SK-N-SH treated with all-trans-retinoic acid at 6 μM for 48 hours (cell line): ENCODE measurements at regions not wholly inside any gene's neighbourhood (a gene's known extent, or its start where the extent isn't known, plus 50 kb on each side); places are given as distances from the start of the nearest gene placed in this dataset.
A peak's percentile ranks its signal among the peaks of the same experiment; 100 is the strongest.

Experiments used
- ATAC-seq: fragments of 200-7000 bp; cut with Tn5 transposase; 3 replicates; pipeline ENCODE4 v1.9.1; 2020; ENCODE audit warnings: mild to moderate bottlenecking, moderate library complexity
- ARNTL ChIP-seq: fragments of 450-650 bp; formaldehyde crosslinking; IDR thresholded peaks from 2 replicates; pipeline ENCODE4 v1.5.0; 2020; ENCODE audit warnings: low read depth, mild to moderate bottlenecking, moderate library complexity, borderline replicate concordance
- CREB5 ChIP-seq: fragments of 250-450 bp; sonication (Bioruptor Pico); IDR thresholded peaks from 2 replicates; pipeline ENCODE4 v1.5.1; 2020; ENCODE audit warnings: low read depth, mild to moderate bottlenecking, moderate library complexity
- CSDC2 ChIP-seq: fragments of 250-450 bp; sonication (Bioruptor Pico); IDR thresholded peaks from 2 replicates; pipeline ENCODE4 v1.5.0; 2020; ENCODE audit warnings: mild to moderate bottlenecking, moderate library complexity
- ESRRG ChIP-seq: fragments of 250-450 bp; sonication (Bioruptor Pico); IDR thresholded peaks from 2 replicates; pipeline ENCODE4 v1.6.1; 2021; ENCODE audit warnings: mild to moderate bottlenecking
- GLIS3 ChIP-seq: fragments of 250-450 bp; sonication (Bioruptor Pico); IDR thresholded peaks from 2 replicates; pipeline ENCODE4 v1.5.0; 2020; ENCODE audit warnings: mild to moderate bottlenecking, moderate library complexity
- ISL1 ChIP-seq: fragments of 250-450 bp; sonication (Bioruptor Pico); IDR thresholded peaks from 2 replicates; pipeline ENCODE4 v2.1.2; 2022; ENCODE audit warnings: mild to moderate bottlenecking, moderate library complexity
- OSR1 ChIP-seq: fragments of 250-450 bp; sonication (Bioruptor Pico); IDR thresholded peaks from 2 replicates; pipeline ENCODE4 v1.8.0; 2022; ENCODE audit warnings: moderate library complexity, mild to moderate bottlenecking, inconsistent platforms
- PATZ1 ChIP-seq: fragments of 250-450 bp; sonication (Bioruptor Pico); IDR thresholded peaks from 2 replicates; pipeline ENCODE4 v1.8.0; 2020; ENCODE audit warnings: mild to moderate bottlenecking, moderate library complexity, borderline replicate concordance
- PPARA ChIP-seq: fragments of 250-450 bp; sonication (Bioruptor Pico); IDR thresholded peaks from 2 replicates; pipeline ENCODE4 v1.5.0; 2020; ENCODE audit warnings: mild to moderate bottlenecking, borderline replicate concordance
- SNAI2 ChIP-seq: fragments of 250-450 bp; sonication (Bioruptor Pico); IDR thresholded peaks from 2 replicates; pipeline ENCODE4 v1.5.0; 2020; ENCODE audit warnings: mild to moderate bottlenecking, moderate library complexity
- TCF4 ChIP-seq: fragments of 250-450 bp; sonication (Bioruptor Pico); IDR thresholded peaks from 2 replicates; pipeline ENCODE4 v1.8.0; 2021; ENCODE audit warnings: mild to moderate bottlenecking, moderate library complexity, borderline replicate concordance
- ZFP30 ChIP-seq: fragments of 450-650 bp; formaldehyde crosslinking; IDR thresholded peaks from 2 replicates; pipeline ENCODE4 v1.5.0; 2022; ENCODE audit warnings: mild to moderate bottlenecking, moderate library complexity
- ZNF565 ChIP-seq: fragments of 450-650 bp; formaldehyde crosslinking; conservative IDR thresholded peaks from 2 replicates; pipeline ENCODE4 v1.5.0; 2020; ENCODE audit warnings: low read depth, mild to moderate bottlenecking, moderate library complexity
- ZNF8 ChIP-seq: fragments of 450-650 bp; formaldehyde crosslinking; IDR thresholded peaks from 2 replicates; pipeline ENCODE4 v1.5.0; 2020; ENCODE audit warnings: mild to moderate bottlenecking, moderate library complexity
- TF ChIP-seq, protein P1 (sequence below): fragments of 250-450 bp; sonication (Bioruptor Pico); IDR thresholded peaks from 2 replicates; pipeline ENCODE4 v1.5.0; 2020; ENCODE audit warnings: mild to moderate bottlenecking, moderate library complexity
- TF ChIP-seq, protein P2 (sequence below): fragments of 250-450 bp; sonication (Bioruptor Pico); IDR thresholded peaks from 2 replicates; pipeline ENCODE4 v1.5.1; 2021; ENCODE audit warnings: mild to moderate bottlenecking, moderate library complexity
- TF ChIP-seq, protein P3 (sequence below): fragments of 250-450 bp; sonication (Bioruptor Pico); IDR thresholded peaks from 2 replicates; pipeline ENCODE4 v1.8.0; 2021; ENCODE audit warnings: low read depth, mild to moderate bottlenecking, moderate library complexity, borderline replicate concordance

GRCh38 chr4:89640620-89641366 lies 196.2 kb downstream of the SNCA start:
- TF ChIP-seq ISL1 (CRISPR knock-in tag) (no peak), ZFP30 (CRISPR knock-in tag) (no peak), OSR1 (CRISPR knock-in tag) (no peak), PPARA (CRISPR knock-in tag) (no peak), ZNF565 (CRISPR knock-in tag) (no peak), GLIS3 (CRISPR knock-in tag) (no peak), SNAI2 (CRISPR knock-in tag) (no peak), TCF4 (CRISPR knock-in tag) (no peak), PATZ1 (CRISPR knock-in tag) (no peak), ZNF8 (CRISPR knock-in tag) (no peak), CREB5 (CRISPR knock-in tag) (no peak)
- TF ChIP-seq, protein P1, sequence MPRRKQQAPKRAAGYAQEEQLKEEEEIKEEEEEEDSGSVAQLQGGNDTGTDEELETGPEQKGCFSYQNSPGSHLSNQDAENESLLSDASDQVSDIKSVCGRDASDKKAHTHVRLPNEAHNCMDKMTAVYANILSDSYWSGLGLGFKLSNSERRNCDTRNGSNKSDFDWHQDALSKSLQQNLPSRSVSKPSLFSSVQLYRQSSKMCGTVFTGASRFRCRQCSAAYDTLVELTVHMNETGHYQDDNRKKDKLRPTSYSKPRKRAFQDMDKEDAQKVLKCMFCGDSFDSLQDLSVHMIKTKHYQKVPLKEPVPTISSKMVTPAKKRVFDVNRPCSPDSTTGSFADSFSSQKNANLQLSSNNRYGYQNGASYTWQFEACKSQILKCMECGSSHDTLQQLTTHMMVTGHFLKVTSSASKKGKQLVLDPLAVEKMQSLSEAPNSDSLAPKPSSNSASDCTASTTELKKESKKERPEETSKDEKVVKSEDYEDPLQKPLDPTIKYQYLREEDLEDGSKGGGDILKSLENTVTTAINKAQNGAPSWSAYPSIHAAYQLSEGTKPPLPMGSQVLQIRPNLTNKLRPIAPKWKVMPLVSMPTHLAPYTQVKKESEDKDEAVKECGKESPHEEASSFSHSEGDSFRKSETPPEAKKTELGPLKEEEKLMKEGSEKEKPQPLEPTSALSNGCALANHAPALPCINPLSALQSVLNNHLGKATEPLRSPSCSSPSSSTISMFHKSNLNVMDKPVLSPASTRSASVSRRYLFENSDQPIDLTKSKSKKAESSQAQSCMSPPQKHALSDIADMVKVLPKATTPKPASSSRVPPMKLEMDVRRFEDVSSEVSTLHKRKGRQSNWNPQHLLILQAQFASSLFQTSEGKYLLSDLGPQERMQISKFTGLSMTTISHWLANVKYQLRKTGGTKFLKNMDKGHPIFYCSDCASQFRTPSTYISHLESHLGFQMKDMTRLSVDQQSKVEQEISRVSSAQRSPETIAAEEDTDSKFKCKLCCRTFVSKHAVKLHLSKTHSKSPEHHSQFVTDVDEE (CRISPR knock-in tag): no peak
- TF ChIP-seq, protein P2, sequence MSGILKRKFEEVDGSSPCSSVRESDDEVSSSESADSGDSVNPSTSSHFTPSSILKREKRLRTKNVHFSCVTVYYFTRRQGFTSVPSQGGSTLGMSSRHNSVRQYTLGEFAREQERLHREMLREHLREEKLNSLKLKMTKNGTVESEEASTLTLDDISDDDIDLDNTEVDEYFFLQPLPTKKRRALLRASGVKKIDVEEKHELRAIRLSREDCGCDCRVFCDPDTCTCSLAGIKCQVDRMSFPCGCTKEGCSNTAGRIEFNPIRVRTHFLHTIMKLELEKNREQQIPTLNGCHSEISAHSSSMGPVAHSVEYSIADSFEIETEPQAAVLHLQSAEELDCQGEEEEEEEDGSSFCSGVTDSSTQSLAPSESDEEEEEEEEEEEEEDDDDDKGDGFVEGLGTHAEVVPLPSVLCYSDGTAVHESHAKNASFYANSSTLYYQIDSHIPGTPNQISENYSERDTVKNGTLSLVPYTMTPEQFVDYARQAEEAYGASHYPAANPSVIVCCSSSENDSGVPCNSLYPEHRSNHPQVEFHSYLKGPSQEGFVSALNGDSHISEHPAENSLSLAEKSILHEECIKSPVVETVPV (CRISPR knock-in tag): no peak
- TF ChIP-seq, protein P3, sequence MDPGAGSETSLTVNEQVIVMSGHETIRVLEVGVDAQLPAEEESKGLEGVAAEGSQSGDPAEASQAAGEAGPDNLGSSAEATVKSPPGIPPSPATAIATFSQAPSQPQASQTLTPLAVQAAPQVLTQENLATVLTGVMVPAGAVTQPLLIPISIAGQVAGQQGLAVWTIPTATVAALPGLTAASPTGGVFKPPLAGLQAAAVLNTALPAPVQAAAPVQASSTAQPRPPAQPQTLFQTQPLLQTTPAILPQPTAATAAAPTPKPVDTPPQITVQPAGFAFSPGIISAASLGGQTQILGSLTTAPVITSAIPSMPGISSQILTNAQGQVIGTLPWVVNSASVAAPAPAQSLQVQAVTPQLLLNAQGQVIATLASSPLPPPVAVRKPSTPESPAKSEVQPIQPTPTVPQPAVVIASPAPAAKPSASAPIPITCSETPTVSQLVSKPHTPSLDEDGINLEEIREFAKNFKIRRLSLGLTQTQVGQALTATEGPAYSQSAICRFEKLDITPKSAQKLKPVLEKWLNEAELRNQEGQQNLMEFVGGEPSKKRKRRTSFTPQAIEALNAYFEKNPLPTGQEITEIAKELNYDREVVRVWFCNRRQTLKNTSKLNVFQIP: no peak
- peak; percentile 100 for ATAC-seq

DNA sequence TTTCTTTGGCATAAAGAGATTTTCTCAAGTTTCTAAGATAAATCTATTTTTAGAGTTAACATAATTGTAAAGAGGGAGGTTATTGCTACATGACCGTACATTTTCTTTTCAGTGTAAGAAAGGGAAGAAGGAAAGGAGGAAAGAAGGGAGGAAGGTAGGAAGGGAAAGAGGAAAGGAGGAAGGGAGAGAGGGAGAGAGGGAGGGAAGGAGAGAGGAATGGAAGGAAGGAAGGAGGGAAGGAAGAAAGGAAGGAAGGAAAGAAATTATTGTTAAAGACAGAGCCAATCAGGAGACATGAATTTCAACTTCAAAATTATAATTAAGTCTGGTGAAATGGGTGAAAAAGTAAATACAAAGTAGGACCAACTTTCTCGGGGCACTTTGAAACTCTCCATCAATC lies 197.6 kb downstream of the SNCA start:
- TF ChIP-seq TCF4 (CRISPR knock-in tag): no peak
- no peak for TF ChIP-seq ESRRG (CRISPR knock-in tag)
- no peak for ATAC-seq

DNA sequence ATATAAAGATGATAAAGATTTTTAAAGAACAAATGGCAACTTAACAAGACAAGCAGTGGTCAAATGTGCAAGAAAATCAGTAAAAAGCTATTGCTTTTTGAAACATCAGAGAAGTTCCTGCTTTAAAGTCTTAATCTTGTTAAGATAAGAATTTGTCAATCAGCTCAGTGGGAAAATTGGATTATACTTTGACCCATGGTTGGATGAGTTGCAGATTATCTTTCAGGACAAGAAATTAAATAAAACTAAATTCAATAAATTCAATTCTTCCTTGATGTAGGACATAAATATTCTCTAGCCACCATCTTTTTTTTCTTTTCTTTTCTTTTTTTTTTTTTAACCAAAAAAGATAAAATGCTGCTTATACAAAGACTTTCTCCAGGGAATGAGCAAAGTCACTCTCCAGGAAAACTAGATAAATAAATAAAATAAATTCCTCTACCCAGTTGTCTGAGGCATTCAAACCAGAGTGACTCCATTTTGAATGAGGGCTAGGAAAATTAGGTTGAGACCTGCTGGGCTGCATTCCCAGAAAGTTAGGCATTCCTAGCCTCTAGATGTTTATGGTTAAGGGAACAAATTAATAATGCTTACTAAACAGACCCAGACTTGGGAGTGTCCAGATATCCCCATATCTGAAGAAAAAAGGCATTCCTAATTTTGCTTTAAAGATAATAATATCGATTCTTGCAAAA lies 211.2 kb downstream of the SNCA start:
- ATAC-seq: no peak
- TF ChIP-seq PATZ1 (CRISPR knock-in tag): no peak
- TF ChIP-seq SNAI2 (CRISPR knock-in tag): peak; percentile 85; the same call in 1 of the 2 replicates
- peak; percentile 71; the same call in 1 of the 2 replicates for TF ChIP-seq CSDC2 (CRISPR knock-in tag)
- TF ChIP-seq ARNTL (CRISPR knock-in tag): no peak
- TF ChIP-seq ISL1 (CRISPR knock-in tag): peak; percentile 82
- TF ChIP-seq, protein P2 (CRISPR knock-in tag): peak; percentile 29; the same call in 1 of the 2 replicates
- TF ChIP-seq, protein P1 (CRISPR knock-in tag): peak; percentile 67
- TF ChIP-seq TCF4 (CRISPR knock-in tag): peak; percentile 36; the same call in 1 of the 2 replicates
